WTC11 (cell line): ENCODE measurements at regions not wholly inside any gene's neighbourhood (a gene's known extent, or its start where the extent isn't known, plus 50 kb on each side); places are given as distances from the start of the nearest gene placed in this dataset.

Experiments
- ATAC-seq: fragments of 200-7000 bp; cut with Tn5 transposase; 2 replicates; pipeline ENCODE4 v1.10.0; 2021; ENCODE audit warnings: mild to moderate bottlenecking, moderate library complexity
- CTCF ChIA-PET: fragments of 300-600 bp; sonication (Branson Sonifier 250); formaldehyde crosslinking; loops from one replicate; lab custom pipeline; 2021; ENCODE audit warnings: antibody characterized with exemption; lab: Charles Lee
- POLR2A ChIA-PET: fragments of 350-600 bp; sonication (Branson Sonifier 250); formaldehyde crosslinking; loops from one replicate; lab custom pipeline; 2021; ENCODE audit warnings: antibody characterized with exemption; lab: Charles Lee
- DNase-seq: peaks from one replicate; pipeline ENCODE4 v3.0.0; 2021; ENCODE audit warnings: low spot score
- H3K27ac Mint-ChIP-seq: 2 replicates; pipeline ENCODE4 v1.8.0; 2021; ENCODE audit warnings: mixed read lengths
- H3K27me3 Mint-ChIP-seq: 2 replicates; pipeline ENCODE4 v1.8.0; 2021; ENCODE audit warnings: low read depth, mild to moderate bottlenecking, moderate library complexity, mixed read lengths
- H3K36me3 Mint-ChIP-seq: 2 replicates; pipeline ENCODE4 v1.8.0; 2021; ENCODE audit warnings: mixed read lengths
- H3K4me1 Mint-ChIP-seq: 2 replicates; pipeline ENCODE4 v1.8.0; 2022; ENCODE audit warnings: mixed read lengths
- H3K4me3 Mint-ChIP-seq: 2 replicates; pipeline ENCODE4 v1.8.0; 2021; ENCODE audit warnings: mild to moderate bottlenecking, moderate library complexity, mixed read lengths
- H3K9me3 Mint-ChIP-seq: 2 replicates; pipeline ENCODE4 v1.8.0; 2021; ENCODE audit warnings: mixed read lengths
- AFF4 ChIP-seq: sonication (generic); formaldehyde crosslinking; IDR thresholded peaks from 2 replicates; pipeline ENCODE4 v1.8.1; 2023; ENCODE audit warnings: mild to moderate bottlenecking, missing genetic modification reagents, borderline replicate concordance
- AR ChIP-seq: fragments of 250-450 bp; sonication (Bioruptor Pico); IDR thresholded peaks from 2 replicates; pipeline ENCODE4 v1.9.0; 2021; ENCODE audit warnings: mild to moderate bottlenecking
- EMX1 ChIP-seq: fragments of 250-450 bp; sonication (Bioruptor Pico); IDR thresholded peaks from 2 replicates; pipeline ENCODE4 v1.8.0; 2021; ENCODE audit warnings: mild to moderate bottlenecking
- ESRRA ChIP-seq: sonication (generic); formaldehyde crosslinking; IDR thresholded peaks from 2 replicates; pipeline ENCODE4 v1.8.1; 2022; ENCODE audit warnings: mild to moderate bottlenecking, missing genetic modification reagents, borderline replicate concordance
- FOXK1 ChIP-seq: sonication (generic); formaldehyde crosslinking; IDR thresholded peaks from 2 replicates; pipeline ENCODE4 v1.8.0; 2022; ENCODE audit warnings: mild to moderate bottlenecking, moderate library complexity, missing genetic modification reagents
- GABPB1 ChIP-seq: sonication (generic); formaldehyde crosslinking; IDR thresholded peaks from 2 replicates; pipeline ENCODE4 v1.8.1; 2023; ENCODE audit warnings: mild to moderate bottlenecking, missing genetic modification reagents
- HMGA2 ChIP-seq: fragments of 250-450 bp; sonication (Bioruptor Pico); IDR thresholded peaks from 2 replicates; pipeline ENCODE4 v1.4.0; 2021; ENCODE audit warnings: mild to moderate bottlenecking, moderate library complexity
- MXD4 ChIP-seq: fragments of 250-450 bp; sonication (Bioruptor Pico); IDR thresholded peaks from 2 replicates; pipeline ENCODE4 v1.8.0; 2021; ENCODE audit warnings: mild to moderate bottlenecking, moderate library complexity, borderline replicate concordance
- NR3C1 ChIP-seq: sonication (generic); formaldehyde crosslinking; conservative IDR thresholded peaks from 2 replicates; pipeline ENCODE4 v1.8.1; 2023; ENCODE audit warnings: low read depth, mild to moderate bottlenecking, missing genetic modification reagents
- OVOL2 ChIP-seq: fragments of 250-450 bp; sonication (Bioruptor Pico); IDR thresholded peaks from 2 replicates; pipeline ENCODE4 v1.9.0; 2021; ENCODE audit warnings: mild to moderate bottlenecking, borderline replicate concordance
- SMAD4 ChIP-seq: sonication (generic); formaldehyde crosslinking; IDR thresholded peaks from 2 replicates; pipeline ENCODE4 v1.8.0; 2022; ENCODE audit warnings: mild to moderate bottlenecking, missing genetic modification reagents
- TCF7 ChIP-seq: sonication (generic); formaldehyde crosslinking; IDR thresholded peaks from 2 replicates; pipeline ENCODE4 v1.8.0; 2022; ENCODE audit warnings: mild to moderate bottlenecking, low read depth, missing genetic modification reagents, moderate library complexity
- USF2 ChIP-seq: sonication (generic); formaldehyde crosslinking; IDR thresholded peaks from 2 replicates; pipeline ENCODE4 v1.8.1; 2023; ENCODE audit warnings: mild to moderate bottlenecking, missing genetic modification reagents, moderate library complexity
- ZNF416 ChIP-seq: fragments of 250-450 bp; sonication (Bioruptor Pico); IDR thresholded peaks from 2 replicates; pipeline ENCODE4 v1.9.0; 2021; ENCODE audit warnings: mild to moderate bottlenecking, inconsistent platforms
- ZNF671 ChIP-seq: fragments of 250-450 bp; sonication (Bioruptor Pico); IDR thresholded peaks from 2 replicates; pipeline ENCODE4 v1.8.0; 2021; ENCODE audit warnings: mild to moderate bottlenecking
- TF ChIP-seq, protein P1 (sequence below): sonication (generic); formaldehyde crosslinking; IDR thresholded peaks from 2 replicates; pipeline ENCODE4 v1.8.0; 2023; ENCODE audit warnings: missing genetic modification reagents
- TF ChIP-seq, protein P2 (sequence below): sonication (generic); formaldehyde crosslinking; IDR thresholded peaks from 2 replicates; pipeline ENCODE4 v1.8.1; 2023; ENCODE audit warnings: mild to moderate bottlenecking, missing genetic modification reagents, moderate library complexity
- TF ChIP-seq, protein P3 (sequence below): fragments of 250-450 bp; sonication (Bioruptor Pico); IDR thresholded peaks from 2 replicates; pipeline ENCODE4 v1.9.0; 2021; ENCODE audit warnings: mild to moderate bottlenecking
- TF ChIP-seq, protein P4 (sequence below): fragments of 250-450 bp; sonication (Bioruptor Pico); IDR thresholded peaks from 2 replicates; pipeline ENCODE4 v1.9.0; 2021; ENCODE audit warnings: moderate library complexity, mild to moderate bottlenecking, inconsistent platforms, borderline replicate concordance
- TF ChIP-seq, protein P5 (sequence below): sonication (generic); formaldehyde crosslinking; IDR thresholded peaks from 2 replicates; pipeline ENCODE4 v1.8.1; 2022; ENCODE audit warnings: mild to moderate bottlenecking, missing genetic modification reagents, moderate library complexity, borderline replicate concordance
- TF ChIP-seq, protein P6 (sequence below): sonication (generic); formaldehyde crosslinking; IDR thresholded peaks from 2 replicates; pipeline ENCODE4 v1.8.0; 2022; ENCODE audit warnings: mild to moderate bottlenecking, missing genetic modification reagents

- Mint-ChIP-seq H3K4me1 (peaks cover 3% of the 10 kb centered on the region; the same call in 1 of the 2 replicates), H3K36me3 (no peaks in the 10 kb centered on the region), H3K9me3 (peaks cover 4% of the 10 kb centered on the region; the same call in 1 of the 2 replicates), H3K27me3 (no peaks in the 10 kb centered on the region), H3K27ac (no peak overlapping the region), H3K4me3 (no peak overlapping the region)
- no peak for TF ChIP-seq OVOL2 (CRISPR knock-in tag)
- TF ChIP-seq FOXK1 (CRISPR knock-in tag) = no peak
- TF ChIP-seq, protein P1, sequence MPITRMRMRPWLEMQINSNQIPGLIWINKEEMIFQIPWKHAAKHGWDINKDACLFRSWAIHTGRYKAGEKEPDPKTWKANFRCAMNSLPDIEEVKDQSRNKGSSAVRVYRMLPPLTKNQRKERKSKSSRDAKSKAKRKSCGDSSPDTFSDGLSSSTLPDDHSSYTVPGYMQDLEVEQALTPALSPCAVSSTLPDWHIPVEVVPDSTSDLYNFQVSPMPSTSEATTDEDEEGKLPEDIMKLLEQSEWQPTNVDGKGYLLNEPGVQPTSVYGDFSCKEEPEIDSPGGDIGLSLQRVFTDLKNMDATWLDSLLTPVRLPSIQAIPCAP (CRISPR knock-in tag) = no peak
- no peak for TF ChIP-seq ZNF671 (CRISPR knock-in tag)
- TF ChIP-seq AR (CRISPR knock-in tag) = no peak
- TF ChIP-seq EMX1 (CRISPR knock-in tag) = no peak
- TF ChIP-seq ZNF416 (CRISPR knock-in tag) = no peak
- TF ChIP-seq, protein P2, sequence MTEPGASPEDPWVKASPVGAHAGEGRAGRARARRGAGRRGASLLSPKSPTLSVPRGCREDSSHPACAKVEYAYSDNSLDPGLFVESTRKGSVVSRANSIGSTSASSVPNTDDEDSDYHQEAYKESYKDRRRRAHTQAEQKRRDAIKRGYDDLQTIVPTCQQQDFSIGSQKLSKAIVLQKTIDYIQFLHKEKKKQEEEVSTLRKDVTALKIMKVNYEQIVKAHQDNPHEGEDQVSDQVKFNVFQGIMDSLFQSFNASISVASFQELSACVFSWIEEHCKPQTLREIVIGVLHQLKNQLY (CRISPR knock-in tag) = no peak
- TF ChIP-seq USF2 (CRISPR knock-in tag) = no peak
- no peak for TF ChIP-seq AFF4 (CRISPR knock-in tag)
- TF ChIP-seq, protein P3, sequence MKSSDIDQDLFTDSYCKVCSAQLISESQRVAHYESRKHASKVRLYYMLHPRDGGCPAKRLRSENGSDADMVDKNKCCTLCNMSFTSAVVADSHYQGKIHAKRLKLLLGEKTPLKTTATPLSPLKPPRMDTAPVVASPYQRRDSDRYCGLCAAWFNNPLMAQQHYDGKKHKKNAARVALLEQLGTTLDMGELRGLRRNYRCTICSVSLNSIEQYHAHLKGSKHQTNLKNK (CRISPR knock-in tag) = no peak
- TF ChIP-seq MXD4 (CRISPR knock-in tag) = no peak
- TF ChIP-seq, protein P4, sequence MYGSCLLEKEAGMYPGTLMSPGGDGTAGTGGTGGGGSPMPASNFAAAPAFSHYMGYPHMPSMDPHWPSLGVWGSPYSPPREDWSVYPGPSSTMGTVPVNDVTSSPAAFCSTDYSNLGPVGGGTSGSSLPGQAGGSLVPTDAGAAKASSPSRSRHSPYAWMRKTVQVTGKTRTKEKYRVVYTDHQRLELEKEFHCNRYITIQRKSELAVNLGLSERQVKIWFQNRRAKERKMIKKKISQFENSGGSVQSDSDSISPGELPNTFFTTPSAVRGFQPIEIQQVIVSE (CRISPR knock-in tag) = no peak
- no peak for TF ChIP-seq TCF7 (CRISPR knock-in tag)
- ChIA-PET CTCF (no interaction called here), POLR2A (no interaction called here)
- no peak for ATAC-seq
- DNase-seq = no peak
Observed at GRCh38 chr2:239752951-239753350, 272.2 kb downstream of the NDUFA10 start.

DNA sequence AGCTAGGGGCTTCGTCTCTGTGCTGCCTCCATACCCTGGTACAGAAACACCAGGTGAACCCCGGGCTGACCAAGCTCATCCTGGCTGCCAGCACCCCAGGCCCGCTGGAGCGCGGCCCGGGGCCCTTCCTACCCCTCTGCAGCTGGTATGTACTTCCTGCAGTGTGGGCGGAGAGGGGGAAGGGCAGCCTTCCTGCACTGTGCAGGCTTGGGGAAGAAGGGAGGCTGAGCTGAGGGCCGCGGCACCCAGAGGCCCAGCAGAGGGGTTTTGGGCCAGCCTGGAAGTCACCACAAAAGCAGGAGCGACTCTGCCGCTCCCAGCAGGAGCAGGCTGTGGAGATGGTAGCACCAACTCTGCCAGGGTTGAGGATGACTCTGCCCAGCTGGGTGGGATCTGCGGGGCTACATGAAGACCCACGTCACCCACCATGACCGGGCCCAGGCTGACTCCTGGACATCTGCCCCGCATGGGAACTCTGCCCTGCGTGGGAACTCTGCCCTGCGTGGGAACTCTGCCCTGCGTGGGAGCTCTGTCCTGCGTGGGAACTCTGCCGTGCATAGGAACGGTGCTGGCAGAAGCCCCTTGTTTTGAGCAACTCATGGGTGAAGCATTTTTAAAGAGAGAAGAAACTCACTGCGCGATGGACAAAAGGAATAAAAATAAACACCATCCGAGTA, 273.3 kb downstream of the NDUFA10 start:
- POLR2A ChIA-PET = no interaction called here
- H3K4me1 Mint-ChIP-seq = no peaks in the 10 kb centered on the region
- no peaks in the 10 kb centered on the region for H3K27me3 Mint-ChIP-seq
- peaks cover 4% of the 10 kb centered on the region; the same call in 1 of the 2 replicates for H3K9me3 Mint-ChIP-seq
- DNase-seq (no peak), ATAC-seq (peak; percentile 67)
- H3K36me3 Mint-ChIP-seq = no peaks in the 10 kb centered on the region
- H3K27ac Mint-ChIP-seq = no peak overlapping the region
- CTCF ChIA-PET = no interaction called here
- H3K4me3 Mint-ChIP-seq = no peak overlapping the region
- TF ChIP-seq SMAD4 (CRISPR knock-in tag) = no peak
- no peak for TF ChIP-seq HMGA2 (CRISPR knock-in tag)
- TF ChIP-seq, protein P5, sequence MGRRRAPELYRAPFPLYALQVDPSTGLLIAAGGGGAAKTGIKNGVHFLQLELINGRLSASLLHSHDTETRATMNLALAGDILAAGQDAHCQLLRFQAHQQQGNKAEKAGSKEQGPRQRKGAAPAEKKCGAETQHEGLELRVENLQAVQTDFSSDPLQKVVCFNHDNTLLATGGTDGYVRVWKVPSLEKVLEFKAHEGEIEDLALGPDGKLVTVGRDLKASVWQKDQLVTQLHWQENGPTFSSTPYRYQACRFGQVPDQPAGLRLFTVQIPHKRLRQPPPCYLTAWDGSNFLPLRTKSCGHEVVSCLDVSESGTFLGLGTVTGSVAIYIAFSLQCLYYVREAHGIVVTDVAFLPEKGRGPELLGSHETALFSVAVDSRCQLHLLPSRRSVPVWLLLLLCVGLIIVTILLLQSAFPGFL = no peak
- TF ChIP-seq NR3C1 (CRISPR knock-in tag) = no peak
- TF ChIP-seq, protein P6, sequence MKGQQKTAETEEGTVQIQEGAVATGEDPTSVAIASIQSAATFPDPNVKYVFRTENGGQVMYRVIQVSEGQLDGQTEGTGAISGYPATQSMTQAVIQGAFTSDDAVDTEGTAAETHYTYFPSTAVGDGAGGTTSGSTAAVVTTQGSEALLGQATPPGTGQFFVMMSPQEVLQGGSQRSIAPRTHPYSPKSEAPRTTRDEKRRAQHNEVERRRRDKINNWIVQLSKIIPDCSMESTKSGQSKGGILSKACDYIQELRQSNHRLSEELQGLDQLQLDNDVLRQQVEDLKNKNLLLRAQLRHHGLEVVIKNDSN (CRISPR knock-in tag) = no peak
- TF ChIP-seq ESRRA (CRISPR knock-in tag) = no peak
- no peak for TF ChIP-seq GABPB1 (CRISPR knock-in tag)
